HepG2 (cell line): ENCODE measurements at regions not wholly inside any gene's neighbourhood (a gene's known extent, or its start where the extent isn't known, plus 50 kb on each side); places are given as distances from the start of the nearest gene placed in this dataset.

Experiments used
- POLR2A ChIP-seq, 2 experiments: IDR thresholded peaks; 2 replicates each; pipeline ENCODE4 v1.6.1; 2011; ENCODE audit warnings: low read depth in 2 of 2, low read length in 2 of 2, mild to moderate bottlenecking in 1 of 2, moderate library complexity in 1 of 2; ENCODE audit not compliant: insufficient read depth in 1 of 2
- TF ChIP-seq, protein P1 (sequence below): sonication (generic); formaldehyde crosslinking; IDR thresholded peaks from 2 replicates; pipeline ENCODE4 v1.5.0; 2020; ENCODE audit warnings: mild to moderate bottlenecking, missing genetic modification reagents, moderate library complexity
- TF ChIP-seq, protein P2 (sequence below): sonication (generic); formaldehyde crosslinking; IDR thresholded peaks from 2 replicates; pipeline ENCODE4 v1.4.0; 2020; ENCODE audit warnings: missing genetic modification reagents, borderline replicate concordance

DNA sequence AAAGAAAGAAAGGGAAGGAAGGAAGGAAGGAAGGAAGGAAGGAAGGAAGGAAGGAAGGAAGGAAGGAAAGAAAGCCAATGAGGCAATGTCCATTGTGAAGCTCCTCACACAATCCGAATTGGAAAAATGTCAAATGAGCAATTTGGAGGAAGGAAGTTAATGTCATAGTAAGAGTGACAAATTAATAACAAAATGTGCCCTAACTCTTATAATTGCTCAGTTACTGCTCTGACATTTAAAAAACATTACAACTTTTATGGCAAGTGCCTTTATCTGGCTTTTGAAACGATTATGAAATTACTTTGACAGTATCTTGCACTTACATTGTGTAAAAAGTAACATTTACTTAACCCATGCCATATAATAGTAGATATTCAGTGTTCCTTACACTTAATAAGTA, 96.5 kb upstream of the EFHC2 start:
- TF ChIP-seq, protein P1, sequence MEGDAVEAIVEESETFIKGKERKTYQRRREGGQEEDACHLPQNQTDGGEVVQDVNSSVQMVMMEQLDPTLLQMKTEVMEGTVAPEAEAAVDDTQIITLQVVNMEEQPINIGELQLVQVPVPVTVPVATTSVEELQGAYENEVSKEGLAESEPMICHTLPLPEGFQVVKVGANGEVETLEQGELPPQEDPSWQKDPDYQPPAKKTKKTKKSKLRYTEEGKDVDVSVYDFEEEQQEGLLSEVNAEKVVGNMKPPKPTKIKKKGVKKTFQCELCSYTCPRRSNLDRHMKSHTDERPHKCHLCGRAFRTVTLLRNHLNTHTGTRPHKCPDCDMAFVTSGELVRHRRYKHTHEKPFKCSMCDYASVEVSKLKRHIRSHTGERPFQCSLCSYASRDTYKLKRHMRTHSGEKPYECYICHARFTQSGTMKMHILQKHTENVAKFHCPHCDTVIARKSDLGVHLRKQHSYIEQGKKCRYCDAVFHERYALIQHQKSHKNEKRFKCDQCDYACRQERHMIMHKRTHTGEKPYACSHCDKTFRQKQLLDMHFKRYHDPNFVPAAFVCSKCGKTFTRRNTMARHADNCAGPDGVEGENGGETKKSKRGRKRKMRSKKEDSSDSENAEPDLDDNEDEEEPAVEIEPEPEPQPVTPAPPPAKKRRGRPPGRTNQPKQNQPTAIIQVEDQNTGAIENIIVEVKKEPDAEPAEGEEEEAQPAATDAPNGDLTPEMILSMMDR (CRISPR knock-in tag), result no peak
- TF ChIP-seq POLR2A (IDR thresholded peaks at IDR 0.05; ENCODE audit: insufficient read depth in 1 of 2, low read depth in 2 of 2, low read length in 2 of 2), result no peak
- TF ChIP-seq, protein P2, sequence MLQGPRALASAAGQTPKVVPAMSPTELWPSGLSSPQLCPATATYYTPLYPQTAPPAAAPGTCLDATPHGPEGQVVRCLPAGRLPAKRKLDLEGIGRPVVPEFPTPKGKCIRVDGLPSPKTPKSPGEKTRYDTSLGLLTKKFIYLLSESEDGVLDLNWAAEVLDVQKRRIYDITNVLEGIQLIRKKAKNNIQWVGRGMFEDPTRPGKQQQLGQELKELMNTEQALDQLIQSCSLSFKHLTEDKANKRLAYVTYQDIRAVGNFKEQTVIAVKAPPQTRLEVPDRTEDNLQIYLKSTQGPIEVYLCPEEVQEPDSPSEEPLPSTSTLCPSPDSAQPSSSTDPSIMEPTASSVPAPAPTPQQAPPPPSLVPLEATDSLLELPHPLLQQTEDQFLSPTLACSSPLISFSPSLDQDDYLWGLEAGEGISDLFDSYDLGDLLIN (CRISPR knock-in tag), result no peak
